GM18907 (cell line): ENCODE measurements at regions not wholly inside any gene's neighbourhood (a gene's known extent, or its start where the extent isn't known, plus 50 kb on each side); places are given as distances from the start of the nearest gene placed in this dataset.
"Not testable (repeated sequence)": the region's sequence is repeated elsewhere in the genome, so short reads cannot be mapped to it uniquely, and the experiment has no call there.

Experiments
- ATAC-seq: cut with Tn5 transposase; IDR thresholded peaks from one replicate; pipeline ENCODE4 v1.9.1; 2021; ENCODE audit warnings: mild to moderate bottlenecking, moderate library complexity; ENCODE audit not compliant: unreplicated experiment

- not testable (repeated sequence) for ATAC-seq
Measured at GRCh38 chr9:97182532-97182931, 124.9 kb upstream of the CCDC180 start.

DNA sequence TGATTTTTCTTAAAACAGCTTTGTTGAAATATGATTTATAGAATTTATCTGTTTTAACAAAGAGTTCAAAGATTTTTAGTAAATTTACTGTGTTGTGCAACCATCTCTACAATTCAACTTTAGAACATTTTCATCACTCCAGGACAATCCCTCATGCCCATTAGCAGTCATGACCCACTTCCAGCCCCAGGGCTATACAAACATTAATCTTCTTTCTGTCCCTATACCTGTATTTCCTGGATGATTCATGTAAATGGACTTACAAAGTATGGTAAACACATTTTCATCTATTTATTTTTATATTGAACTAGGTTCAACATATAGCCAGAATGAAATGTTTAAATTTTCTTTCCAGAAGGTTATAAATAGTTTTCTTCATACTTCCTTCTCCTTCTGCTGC, 127.8 kb upstream of the CCDC180 start:
- no peak for ATAC-seq

DNA sequence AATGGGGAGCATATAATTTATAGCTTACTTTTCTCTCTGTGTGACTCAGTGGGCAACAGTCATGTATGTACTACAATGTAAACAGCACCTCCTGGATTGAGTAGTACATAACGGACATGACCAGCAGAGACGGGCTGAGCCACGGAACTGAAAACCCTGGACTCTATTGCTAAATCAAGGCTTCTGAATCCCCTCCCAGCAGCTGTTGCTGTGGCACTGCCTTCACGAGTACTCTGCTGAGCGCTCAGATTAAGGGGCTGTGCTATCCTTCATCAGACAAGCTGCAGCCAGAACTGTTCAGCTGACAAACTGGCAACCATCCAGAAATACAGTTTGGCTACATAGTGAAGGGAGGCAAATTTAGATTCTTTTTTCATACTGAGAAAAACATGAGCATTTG, 131.3 kb upstream of the CCDC180 start:
- no peak for ATAC-seq

GRCh38 chr9:97168174-97168573, 129.2 kb upstream of the CTSV start:
- not testable (repeated sequence) for ATAC-seq

DNA sequence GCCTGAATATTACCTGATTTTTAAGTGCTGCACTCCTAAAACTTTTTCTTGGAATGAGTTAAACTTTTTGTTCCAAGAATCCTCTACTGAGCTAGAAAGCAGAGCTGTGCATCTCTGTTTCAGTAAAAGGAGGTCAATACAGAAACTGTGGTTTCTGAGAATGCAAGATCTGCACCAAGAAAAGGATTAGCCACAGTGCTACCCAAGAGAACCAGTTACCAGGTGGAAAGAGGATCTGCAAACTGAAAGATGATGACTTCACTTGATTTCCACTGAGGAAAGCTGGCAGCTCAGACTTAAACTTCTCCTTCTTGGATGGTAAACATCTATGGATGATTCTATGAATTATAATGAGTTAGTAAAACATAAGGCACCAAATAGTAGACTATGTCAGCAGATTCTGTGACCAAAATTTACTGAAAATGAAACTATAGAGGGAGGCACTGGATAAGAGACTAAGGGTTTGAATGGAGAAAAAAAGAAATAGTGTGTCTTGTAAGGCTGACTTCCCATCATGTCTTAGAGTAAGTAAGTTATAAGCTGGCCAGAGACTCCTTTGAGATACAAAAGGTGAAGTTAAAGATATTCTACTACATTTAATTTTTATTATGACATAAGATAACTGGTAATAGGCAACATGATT, 127.7 kb upstream of the CTSV start:
- not testable (repeated sequence) for ATAC-seq

DNA sequence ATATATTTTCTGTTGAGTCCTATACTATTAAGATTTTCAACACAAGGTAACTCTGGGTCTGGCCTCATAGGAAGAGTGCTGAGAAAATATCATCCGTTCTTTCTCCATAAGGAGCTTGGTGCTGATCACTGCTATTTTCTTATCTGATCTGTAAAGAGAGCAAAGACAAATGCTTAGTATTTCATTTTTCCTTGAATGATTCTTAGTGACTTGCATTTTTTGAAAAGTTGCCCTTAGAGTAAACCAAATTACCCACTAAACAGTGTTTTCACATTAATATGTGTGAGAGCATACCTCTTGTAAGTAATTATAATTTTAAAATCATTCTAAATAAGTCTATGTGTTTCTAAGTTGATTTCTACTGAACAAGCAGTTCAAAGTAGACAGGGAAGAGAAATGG, 121.3 kb upstream of the CTSV start:
- no peak for ATAC-seq

DNA sequence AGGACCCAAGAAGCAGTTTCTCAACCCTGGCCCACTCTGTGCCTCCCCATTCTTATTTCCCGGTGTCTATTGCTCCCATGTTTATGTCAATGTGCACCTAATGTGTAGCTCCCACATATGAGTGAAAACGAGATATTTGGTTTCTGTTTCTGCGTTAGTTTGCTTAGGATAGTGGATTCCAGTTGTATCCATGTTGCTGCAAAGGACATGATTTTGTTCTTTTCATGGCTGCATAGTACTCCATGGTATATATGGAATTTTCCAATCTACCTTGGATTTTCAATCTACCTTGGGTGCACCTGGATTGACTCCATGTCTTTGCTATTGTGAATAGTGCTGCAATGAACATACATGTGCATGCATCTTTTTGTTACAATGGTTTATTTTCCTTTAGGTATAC, 119.8 kb upstream of the CTSV start:
- not testable (repeated sequence) for ATAC-seq

GRCh38 chr9:97155441-97155840, 116.5 kb upstream of the CTSV start:
- ATAC-seq: not testable (repeated sequence)

- ATAC-seq: no peak
Measured at GRCh38 chr9:97153967-97154366, 115.0 kb upstream of the CTSV start.

GRCh38 chr9:97153160-97153559, 114.2 kb upstream of the CTSV start:
- ATAC-seq: not testable (repeated sequence)

DNA sequence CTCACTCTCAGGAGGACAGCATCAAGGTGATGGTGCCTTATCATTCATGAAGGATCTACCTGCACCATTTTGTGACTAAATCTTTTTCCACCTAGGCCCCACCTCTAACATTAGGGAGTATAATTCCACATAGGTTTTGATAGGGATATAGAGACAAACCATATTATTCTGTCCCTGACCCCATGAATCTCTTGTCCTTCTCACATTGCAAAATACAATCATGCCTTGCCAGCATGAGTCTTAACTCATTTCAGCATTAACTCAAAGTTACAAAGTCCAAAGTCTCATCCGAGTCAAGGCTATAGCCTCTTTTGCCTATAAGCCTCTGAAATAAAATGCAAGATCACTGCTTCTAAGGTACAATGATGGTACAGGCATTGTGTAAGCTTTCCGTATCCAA, 111.5 kb upstream of the CTSV start:
- ATAC-seq: not testable (repeated sequence)

GRCh38 chr9:97148428-97148827, 109.5 kb upstream of the CTSV start:
- not testable (repeated sequence) for ATAC-seq

DNA sequence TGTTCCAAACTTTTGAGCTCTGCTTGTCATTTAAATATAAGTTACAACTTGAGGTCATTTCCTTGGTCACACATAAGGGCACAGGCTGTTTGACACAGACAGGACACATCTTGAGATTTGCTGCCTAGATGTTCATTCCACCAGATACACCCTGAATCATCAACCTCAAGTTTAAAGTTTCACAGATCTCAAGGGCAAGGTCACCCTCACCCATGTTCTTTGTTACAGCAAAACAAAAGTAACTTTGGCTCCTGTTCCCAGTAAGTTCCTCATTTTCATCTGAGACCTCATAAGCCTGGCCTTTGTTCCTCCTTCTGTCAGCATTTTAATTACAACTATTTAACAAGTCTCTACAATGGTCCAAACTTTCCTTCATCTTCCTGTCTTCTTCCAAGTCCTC, 106.7 kb upstream of the CTSV start:
- ATAC-seq: not testable (repeated sequence)

GRCh38 chr9:97140566-97140965, 101.6 kb upstream of the CTSV start:
- ATAC-seq: no peak

DNA sequence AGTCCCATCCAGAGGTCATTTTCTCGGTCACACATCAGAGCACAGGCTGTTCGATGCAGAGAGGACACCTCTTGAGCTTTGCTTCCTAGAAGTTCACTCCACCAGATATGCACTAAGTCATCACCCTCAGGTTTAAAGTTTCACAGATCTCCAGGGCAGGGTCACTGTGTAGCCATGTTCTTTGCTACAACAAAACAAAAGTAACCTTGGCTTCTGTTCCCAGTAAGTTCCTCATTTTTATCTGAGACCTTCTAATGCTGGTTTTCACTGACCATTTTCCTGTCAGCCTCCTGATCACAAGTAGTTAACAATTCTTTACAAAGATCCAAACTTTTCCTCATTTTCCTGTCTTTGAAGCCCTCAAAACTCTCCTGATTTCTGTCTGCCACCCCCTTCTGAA, 97.5 kb upstream of the CTSV start:
- no peak for ATAC-seq

- not testable (repeated sequence) for ATAC-seq
Measured at GRCh38 chr9:97133966-97134365, 95.0 kb upstream of the CTSV start.

GRCh38 chr9:97132865-97133264, 93.9 kb upstream of the CTSV start:
- ATAC-seq: no peak

GRCh38 chr9:97130864-97131263, 91.9 kb upstream of the CTSV start:
- not testable (repeated sequence) for ATAC-seq

GRCh38 chr9:97130387-97130786, 91.4 kb upstream of the CTSV start:
- ATAC-seq: not testable (repeated sequence)

DNA sequence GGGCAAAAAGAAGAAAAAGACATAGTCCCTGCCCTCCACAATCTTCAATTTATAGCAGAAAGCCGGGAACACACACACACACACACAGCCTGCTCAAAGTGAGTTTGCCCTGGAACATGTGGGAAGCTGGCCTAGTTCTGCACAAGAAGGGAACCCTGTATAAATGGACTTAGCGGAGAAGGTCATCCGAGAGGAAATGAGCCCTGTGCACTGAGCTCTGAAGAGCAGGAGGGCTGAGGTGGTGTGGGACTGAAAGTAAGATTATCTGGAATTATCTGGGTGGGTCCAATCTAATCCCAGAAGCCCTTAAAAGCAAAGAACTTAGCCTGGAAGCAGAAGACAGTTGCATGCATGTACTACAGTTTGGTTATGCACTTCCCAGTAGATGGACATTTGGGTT, 90.0 kb upstream of the CTSV start:
- ATAC-seq: no peak

GRCh38 chr9:97124256-97124655, 85.3 kb upstream of the CTSV start:
- no peak for ATAC-seq

- no peak for ATAC-seq
Measured at GRCh38 chr9:97110696-97111095, 71.8 kb upstream of the CTSV start.

GRCh38 chr9:97109194-97109811, 70.4 kb upstream of the CTSV start:
- no peak for ATAC-seq
